ENCODE measurements at regions not wholly inside any gene's neighbourhood (a gene's known extent, or its start where the extent isn't known, plus 50 kb on each side); places are given as distances from the start of the nearest gene placed in this dataset.
"Not testable (repeated sequence)": the region's sequence is repeated elsewhere in the genome, so short reads cannot be mapped to it uniquely, and the experiment has no call there.

DNA sequence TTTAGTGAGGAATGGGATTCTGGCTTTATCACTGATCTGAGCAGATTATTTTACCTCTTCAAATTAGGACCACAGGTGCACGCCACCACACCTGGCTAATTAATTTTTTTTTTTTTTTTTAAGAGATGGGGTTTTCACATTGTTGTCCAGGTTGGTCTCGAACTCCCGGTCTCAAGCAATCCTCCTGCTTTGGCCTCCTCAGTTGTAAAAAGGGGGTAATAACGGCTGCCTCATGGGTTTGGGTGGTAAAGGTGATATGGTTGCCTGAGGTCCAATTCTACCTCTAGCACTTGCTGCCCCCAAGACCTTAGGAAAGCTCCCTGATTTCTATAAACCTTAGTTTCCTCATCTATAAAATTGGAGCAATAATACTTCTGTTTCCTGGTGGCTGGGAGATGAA, 130.7 kb upstream of the HS3ST2 start:
- DNase-seq: no peak

DNA sequence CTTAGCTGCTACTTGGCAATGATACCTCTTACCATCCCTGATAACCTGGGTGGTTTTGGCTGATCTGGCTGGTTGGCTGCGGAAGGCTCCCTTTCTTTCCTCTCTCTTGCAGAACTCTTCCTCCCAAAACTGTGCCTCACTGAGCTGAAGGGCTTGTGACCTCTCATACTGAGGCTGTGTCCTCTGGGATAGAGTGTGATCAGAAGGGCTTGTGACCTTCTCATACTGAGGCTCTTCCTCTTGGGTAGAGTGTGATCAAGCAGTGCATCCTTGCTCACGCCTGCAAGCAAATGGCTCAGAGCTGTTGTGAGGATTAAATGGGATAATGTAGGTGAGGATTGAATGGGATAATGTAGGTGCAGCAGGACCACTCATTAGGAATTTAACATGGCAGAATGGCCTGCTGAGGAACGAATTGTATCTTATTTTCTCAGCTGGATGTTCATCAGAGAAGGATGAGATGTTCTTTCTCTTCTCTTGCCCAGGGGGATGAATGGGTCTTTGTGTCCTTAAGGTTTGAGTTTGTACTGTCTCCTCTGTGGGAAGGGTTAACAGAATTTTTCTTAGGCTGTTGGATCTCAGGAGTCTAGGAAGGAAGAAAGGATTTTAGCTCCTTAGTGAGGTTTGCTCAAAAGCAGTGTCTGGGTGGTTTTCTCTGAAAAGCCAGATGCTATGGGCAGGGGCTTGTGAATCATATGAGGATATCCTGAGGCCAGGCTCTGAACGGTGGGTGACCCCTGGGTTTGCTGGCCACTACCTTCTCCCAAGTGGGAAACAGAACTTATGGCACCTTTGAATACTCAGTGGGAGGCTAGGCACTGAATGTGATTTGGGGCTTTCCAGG, 130.0 kb upstream of the HS3ST2 start:
- DNase-seq: no peak

DNA sequence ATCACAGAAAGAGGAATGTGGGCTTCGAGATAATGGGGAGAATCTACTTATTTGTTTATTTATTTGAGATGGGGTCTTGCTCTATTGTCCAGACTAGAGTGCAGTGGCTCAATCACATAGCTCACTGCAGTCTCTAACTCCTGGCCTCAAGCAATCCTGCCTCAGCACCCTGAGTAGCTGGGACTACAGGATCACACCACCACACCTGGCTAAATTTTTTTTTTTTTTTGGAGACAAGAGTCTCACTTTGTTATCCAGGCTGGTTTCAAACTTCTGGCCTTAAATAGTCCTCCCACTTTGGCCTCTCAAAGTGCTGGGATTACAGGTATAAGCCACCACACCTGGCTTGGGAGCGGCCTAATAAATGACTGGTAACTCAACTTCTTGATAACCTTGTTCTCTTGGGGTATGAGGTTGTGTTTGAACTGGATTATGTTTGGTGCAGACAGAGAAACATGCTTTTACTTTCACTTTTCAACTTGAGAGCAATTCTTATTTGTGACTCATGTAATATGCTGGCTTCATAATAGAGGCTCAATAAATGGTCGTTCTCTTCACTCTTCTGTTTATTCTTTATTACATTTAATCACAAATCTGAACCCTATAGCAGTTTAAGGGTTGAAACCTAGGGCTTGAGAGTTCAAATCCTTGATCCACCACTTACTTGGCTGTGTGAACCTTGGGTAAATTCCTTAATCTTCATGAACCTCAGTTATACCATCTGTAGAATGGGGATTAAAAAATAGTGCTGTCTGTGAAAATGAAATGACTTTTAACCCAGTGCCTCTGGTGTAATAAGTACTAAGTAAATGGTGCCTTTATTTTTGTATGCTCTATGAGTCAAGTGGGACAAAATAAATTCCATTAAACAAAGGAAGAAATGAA, 129.1 kb upstream of the HS3ST2 start:
- DNase-seq: no peak

DNA sequence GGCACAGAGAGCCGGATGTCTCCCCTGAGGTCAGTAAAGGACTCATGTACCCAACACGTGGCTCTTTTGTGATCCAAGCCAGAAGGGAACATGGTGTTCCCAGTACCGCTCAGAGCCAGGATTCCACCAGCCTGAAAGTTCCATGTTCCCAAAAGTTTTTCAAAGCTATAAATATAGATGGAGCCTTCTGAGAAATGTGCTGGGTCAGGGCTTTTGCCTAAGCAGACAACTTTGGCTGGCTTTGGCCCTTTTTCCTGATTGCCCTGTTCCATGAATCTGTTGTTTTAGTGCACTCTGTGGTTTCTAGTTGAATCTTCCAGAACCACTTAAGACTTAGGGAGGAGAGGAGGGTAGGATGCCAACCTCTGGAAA, 128.5 kb upstream of the HS3ST2 start:
- DNase-seq: no peak

- no peak for DNase-seq
Observed at GRCh38 chr16:22687031-22687530, 126.9 kb upstream of the HS3ST2 start.

DNA sequence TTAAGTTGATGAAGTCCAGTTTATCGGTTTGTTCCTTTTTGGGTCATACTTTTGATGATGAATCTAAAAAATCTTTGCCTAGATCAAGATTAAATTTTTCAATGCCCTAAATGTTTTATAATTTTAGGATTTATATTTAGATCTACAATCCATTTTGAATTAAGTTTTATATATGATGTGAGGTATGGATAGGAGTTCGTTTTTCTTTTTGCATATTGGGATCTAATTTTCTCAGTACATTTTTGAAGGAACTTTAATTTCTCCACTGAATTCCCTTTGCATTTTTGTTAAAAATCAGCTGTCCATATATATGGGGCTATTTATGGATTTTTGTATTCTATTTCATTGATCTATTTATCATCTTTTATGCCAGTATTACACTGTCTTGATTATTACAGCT, 125.5 kb upstream of the HS3ST2 start:
- no peak for DNase-seq

- no peak for DNase-seq
Observed at GRCh38 chr16:22688930-22689329, 125.0 kb upstream of the HS3ST2 start.

GRCh38 chr16:22691335-22691734, 122.6 kb upstream of the HS3ST2 start:
- DNase-seq: no peak

DNA sequence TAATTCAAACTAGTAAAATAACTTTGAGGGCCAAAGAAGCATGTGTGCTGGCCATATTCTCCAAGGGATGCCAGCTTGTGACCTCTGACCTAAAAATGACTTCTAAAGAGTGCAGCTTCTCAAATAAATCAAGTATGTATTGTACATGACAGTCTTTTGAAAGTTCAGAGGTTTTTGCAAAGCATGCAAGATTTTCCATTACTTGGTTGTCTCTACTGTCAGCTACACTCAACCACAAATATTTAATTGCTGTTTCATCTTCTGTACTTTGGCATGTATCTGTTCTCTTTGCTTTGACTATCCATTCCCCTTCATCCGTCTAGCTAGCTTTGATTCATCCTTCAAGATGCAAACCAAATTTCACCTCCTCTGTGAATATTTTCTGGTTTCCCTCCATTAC, 121.9 kb upstream of the HS3ST2 start:
- no peak for DNase-seq

- no peak for DNase-seq
Observed at GRCh38 chr16:22692916-22693637, 120.9 kb upstream of the HS3ST2 start.

DNA sequence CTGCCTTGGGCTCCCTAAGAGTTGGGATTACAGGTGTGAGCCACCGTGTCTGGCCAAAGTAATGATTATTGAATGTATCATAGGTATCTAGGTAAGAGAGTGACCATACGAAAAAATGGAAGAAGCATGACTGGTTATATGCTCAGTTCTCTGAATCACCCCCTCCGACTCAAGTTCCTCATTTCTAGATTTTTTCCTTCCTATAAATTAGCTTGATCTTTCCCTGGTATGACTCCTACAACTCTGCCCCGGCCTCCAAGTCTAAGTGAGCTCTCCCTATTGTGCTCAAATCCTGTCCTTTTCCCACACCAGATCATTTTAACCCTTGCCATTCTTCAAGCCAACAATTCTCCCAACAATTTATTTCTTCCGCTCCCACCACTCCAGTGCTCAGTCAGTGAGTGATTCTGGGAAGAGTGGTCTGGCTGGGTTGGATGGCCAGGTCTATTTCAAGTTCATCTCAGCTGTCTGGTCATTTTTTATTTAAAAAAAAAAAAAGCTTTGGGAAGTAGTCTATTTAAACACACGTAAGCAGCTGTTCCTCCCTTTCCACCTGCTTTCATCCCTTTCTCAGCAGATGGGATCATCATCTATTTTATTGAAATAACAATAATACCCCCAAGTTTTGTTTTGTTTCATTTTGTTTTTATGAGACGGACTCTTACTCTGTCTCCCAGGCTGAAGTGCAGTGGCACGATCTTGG, 120.2 kb upstream of the HS3ST2 start:
- no peak for DNase-seq

DNA sequence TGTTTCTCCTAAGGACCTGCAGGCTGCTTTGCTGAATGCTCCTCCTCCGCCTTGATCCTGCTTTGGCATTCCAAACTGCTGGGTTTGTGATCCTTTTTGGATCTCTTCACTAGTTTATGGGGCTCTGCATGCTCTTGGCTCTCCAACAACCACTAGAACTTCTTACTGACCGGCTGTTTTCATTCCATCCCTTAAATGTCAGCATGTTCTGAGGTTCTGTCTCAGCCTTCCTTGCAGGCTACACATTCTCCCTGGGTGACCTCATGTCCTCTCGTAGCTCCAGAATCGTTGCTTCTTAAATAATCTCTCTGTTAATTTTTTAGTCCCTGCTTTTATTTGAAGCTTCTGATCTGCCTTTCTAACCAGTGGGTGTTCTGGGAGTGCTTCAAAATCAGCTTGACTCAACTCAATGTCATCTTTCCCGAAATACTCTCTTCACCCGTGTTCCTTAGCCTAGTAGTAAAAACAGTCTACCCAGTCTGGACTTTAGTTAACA, 119.0 kb upstream of the HS3ST2 start:
- DNase-seq: no peak

- not testable (repeated sequence) for DNase-seq
Observed at GRCh38 chr16:22695773-22696172, 118.2 kb upstream of the HS3ST2 start.

DNA sequence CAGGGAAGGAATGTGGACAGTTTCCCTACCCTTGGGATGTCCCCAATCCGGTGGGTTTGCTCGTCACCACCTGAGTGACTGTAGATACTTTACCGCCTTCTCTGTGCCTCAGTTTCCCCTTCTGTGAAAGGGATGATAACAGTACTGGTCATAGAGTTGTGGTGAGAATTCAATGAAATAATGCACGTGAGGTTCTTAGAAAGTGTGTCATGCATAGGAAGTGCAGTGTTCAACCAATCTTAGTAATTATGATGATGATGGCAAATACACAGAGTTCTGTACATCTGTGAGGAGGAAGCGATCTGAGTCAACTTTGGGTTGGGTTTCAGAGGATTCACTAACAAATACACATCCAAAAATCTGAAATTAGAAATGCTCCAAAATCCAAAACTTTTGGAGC, 114.6 kb upstream of the HS3ST2 start:
- no peak for DNase-seq

DNA sequence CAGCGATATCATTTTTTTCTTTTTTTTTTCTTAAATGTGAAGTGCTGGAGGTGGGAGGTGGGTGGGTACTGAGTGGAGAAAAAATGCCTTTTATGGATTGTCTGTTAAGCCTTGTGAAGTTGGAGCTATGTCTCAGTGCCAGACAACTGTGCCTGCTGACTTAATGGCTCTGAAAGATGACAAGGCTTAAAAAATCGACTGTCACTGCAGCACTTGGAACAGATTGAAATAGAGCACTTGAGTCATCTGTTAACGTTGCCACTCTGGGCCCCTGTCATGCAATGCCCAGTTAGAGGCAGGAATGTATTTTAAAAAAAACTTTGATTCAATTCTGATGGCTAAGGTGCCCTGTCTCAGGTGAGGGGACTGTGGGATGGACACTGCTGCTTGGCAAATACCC, 108.2 kb upstream of the HS3ST2 start:
- no peak for DNase-seq

- DNase-seq: no peak
Observed at GRCh38 chr16:22710326-22710725, 103.6 kb upstream of the HS3ST2 start.

DNA sequence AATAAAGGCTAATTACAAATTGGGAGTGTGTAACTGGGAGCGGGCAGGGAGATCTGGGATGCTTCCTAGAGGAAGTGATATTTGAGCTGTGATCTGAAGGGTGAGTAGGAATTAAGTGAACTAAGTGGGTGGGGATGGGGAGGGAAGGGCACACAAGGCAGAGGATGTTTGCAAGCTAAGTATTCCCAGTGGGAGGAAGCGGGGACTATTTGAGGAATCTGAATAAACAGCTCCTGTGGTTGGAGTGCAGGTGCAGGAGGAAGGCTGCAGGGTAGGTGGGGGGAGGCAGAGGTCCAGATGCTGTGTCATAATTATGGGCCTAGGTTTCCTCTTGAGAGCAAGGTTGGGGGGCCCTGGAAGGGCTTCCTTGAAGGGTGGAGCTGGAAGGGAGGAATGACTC, 102.1 kb upstream of the HS3ST2 start:
- no peak for DNase-seq

- DNase-seq: no peak
Observed at GRCh38 chr16:22712471-22712870, 101.5 kb upstream of the HS3ST2 start.

- DNase-seq: not testable (repeated sequence)
Observed at GRCh38 chr16:22718598-22718997, 95.4 kb upstream of the HS3ST2 start.

- no peak for DNase-seq
Observed at GRCh38 chr16:22719945-22720344, 94.0 kb upstream of the HS3ST2 start.

DNA sequence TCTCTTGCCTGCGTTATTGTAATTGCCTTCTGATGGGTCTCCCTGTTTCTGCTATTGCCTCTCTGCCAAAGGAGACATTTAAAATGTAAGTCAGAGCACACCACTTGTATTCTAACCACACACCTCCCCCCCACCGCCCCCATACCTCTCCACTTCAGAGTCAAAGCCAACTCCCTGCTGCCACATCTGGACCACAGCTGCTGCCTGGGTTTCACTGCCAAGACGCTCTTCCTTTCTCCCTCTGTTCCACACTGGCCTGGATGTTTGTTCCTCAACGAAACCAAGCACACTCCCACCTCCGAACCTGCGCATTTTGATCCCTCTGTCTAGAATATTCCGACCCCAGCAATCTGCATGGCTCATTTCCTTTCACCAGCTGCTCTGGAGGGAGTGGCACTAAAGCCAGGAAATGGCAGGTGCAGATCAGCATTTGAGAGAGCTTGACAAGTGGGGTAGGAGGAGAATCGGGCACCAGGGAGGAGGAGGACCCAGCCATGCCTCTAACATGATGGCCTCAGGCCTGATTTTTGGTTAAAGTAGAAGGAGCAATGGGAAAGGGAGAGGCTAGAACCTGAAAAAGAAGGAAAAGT, 92.4 kb upstream of the HS3ST2 start:
- DNase-seq: no peak
